Fibroblast of the aortic adventitia (primary cell): ENCODE measurements at regions not wholly inside any gene's neighbourhood (a gene's known extent, or its start where the extent isn't known, plus 50 kb on each side); places are given as distances from the start of the nearest gene placed in this dataset.

ENCODE experiments used
- DNase-seq: peaks from one replicate; pipeline ENCODE4 v3.0.0-alpha.2; 2010; ENCODE audit warnings: low read depth
- H3K4me3 ChIP-seq: 2 replicates; pipeline ENCODE4 v1.5.1; 2011; ENCODE audit warnings: low read depth, mild to moderate bottlenecking, control low read depth, low read length, moderate library complexity
- CTCF ChIP-seq: IDR thresholded peaks from 2 replicates; pipeline ENCODE4 v1.5.1; 2011; ENCODE audit warnings: mild to moderate bottlenecking, low read length, control low read depth, inconsistent platforms; ENCODE audit not compliant: insufficient read depth

GRCh38 chr7:67604461-67605386, 608.1 kb downstream of the TYW1 start:
- no peak for DNase-seq
- no peak for TF ChIP-seq CTCF
- no peak overlapping the region for H3K4me3 ChIP-seq

GRCh38 chr7:67608806-67609205, 612.2 kb downstream of the TYW1 start:
- no peak for TF ChIP-seq CTCF
- no peak for DNase-seq
- H3K4me3 ChIP-seq, result no peak overlapping the region

- H3K4me3 ChIP-seq, result no peak overlapping the region
- DNase-seq, result no peak
- no peak for TF ChIP-seq CTCF
Observed at GRCh38 chr7:67610897-67611296, 614.3 kb downstream of the TYW1 start.

GRCh38 chr7:67614843-67615242, 618.2 kb downstream of the TYW1 start:
- no peak for DNase-seq
- H3K4me3 ChIP-seq, result no peak overlapping the region
- no peak for TF ChIP-seq CTCF

GRCh38 chr7:67616517-67616916, 619.9 kb downstream of the TYW1 start:
- TF ChIP-seq CTCF, result no peak
- no peak for DNase-seq
- no peak overlapping the region for H3K4me3 ChIP-seq

- H3K4me3 ChIP-seq, result no peak overlapping the region
- no peak for DNase-seq
- TF ChIP-seq CTCF, result no peak
Observed at GRCh38 chr7:67618556-67619162, 622.0 kb downstream of the TYW1 start.

- H3K4me3 ChIP-seq, result no peak overlapping the region
- no peak for TF ChIP-seq CTCF
- DNase-seq, result no peak
Observed at GRCh38 chr7:67619175-67619574, 622.5 kb downstream of the TYW1 start.
